ENCODE measurements at regions not wholly inside any gene's neighbourhood (a gene's known extent, or its start where the extent isn't known, plus 50 kb on each side); places are given as distances from the start of the nearest gene placed in this dataset.

- DNase-seq (ENCODE audit: low read depth), result no peak
Observed at GRCh38 chr2:129751409-129751808, 228.1 kb upstream of the RAB6C start.

DNA sequence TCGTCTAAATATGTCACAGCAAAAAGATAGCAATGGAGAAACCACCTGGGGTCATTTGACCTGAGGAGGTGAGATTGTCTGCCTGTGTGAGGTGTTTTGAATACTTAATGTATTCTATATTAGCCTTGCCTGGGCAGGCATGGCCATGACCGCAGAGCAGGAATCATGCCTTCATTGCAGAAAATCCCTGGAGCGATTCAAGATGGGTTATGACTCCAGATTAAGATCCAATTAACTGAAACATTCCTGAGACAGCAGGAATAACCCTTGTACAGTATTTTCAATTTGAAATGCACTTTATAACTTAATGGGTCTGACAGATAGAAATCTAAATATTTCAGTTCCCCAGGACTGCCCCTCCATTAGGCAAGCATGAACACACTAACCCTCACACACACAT, 227.3 kb upstream of the RAB6C start:
- no peak for DNase-seq (ENCODE audit: low read depth)

GRCh38 chr2:129752686-129753085, 226.8 kb upstream of the RAB6C start:
- DNase-seq (ENCODE audit: low read depth), result no peak

DNA sequence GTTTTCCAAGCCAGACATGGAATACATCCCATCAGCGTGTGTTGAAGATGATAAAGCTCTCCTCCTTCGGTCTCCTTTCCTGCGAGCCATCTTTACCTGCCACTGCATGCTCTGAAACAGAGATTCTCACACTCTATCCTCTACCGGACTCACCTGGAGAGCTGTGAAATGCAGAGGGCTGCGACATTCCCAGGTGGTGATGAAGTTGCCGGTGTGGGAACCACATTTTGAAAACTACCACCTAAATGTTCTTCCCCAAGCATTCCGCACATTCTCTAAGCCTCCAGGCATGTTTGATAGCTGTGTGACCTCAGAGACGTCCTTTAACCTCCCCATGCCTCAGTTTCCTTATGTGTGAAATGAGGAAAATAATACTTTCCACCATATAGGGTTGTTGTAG, 226.2 kb upstream of the RAB6C start:
- DNase-seq (ENCODE audit: low read depth), result no peak

DNA sequence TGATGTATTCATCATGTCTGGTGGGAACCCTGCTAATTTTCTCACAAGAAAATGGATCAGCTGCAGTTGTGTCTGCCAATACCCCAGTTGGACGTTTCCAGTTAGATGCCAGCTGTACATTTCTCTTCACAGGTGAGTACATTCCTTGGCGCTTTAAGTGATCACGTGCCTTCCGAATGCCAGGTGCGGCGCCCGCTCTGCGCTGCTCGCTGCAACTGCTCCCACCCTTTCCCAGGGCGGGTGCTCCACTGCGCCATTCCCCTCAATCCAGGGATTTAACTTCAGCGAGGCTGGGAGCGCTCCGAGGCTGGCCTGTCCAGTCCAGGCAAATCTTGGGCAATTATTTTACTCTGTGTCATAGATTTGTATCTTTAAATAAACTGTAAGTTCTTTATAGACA, 225.0 kb upstream of the RAB6C start:
- DNase-seq (ENCODE audit: low read depth), result no peak

DNA sequence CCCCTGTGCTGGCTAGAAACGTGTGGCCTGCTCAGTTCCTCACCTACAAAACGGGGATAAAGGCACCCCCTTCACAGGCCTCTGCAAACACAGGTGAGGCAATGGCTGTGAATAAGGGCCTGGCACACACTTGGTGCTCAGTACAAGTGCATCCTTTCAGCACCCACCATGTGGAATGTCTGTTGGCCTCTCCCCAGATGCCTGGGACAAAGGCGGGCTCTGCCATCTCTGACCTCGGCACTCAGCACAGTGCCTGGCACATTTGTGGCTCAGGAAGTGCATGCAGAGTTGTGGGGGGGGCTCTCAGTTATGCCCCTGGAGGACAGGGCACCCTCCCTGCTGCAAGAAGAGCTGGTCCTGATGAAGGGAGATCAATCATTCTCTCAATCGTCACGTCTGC, 224.6 kb upstream of the RAB6C start:
- DNase-seq (ENCODE audit: low read depth), result no peak

DNA sequence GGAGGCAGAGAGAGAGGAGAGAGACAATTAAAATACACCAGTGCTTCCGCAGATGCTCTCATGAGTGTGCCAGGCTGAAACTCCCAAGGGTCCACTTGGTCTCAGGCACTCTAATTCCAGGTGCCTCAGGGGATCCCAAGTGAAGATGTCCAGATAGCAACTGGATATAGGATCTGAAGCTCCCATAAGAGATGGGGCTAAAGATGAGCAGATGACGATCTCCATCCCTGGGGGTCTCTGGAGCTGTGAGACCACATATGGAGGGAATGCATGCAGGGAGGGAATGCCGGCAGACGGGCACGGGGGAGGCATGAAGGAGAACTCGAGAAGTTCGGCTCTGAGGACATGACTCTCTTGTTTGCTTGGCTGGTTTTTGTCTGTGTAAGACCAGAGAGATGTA, 223.7 kb upstream of the RAB6C start:
- no peak for DNase-seq (ENCODE audit: low read depth)

DNA sequence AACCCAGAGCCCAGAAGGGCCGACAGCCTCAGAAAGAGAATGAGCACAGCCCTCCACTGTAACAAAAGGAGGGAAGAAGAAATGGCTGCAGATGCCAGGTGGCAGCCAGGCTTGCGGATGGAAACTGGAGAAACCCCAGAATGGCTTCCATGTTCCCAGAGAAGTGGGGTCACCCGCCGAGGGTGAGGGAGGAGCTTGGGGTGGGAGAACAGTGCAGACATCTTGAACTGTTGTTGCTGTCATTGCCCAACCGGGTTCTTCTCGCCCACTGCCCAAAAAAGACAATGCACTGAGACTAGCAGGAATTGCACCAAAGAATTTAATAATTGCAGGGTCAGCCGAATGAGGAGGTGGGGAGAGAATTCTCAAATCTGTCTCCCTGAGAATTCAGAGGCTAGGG, 223.2 kb upstream of the RAB6C start:
- DNase-seq (ENCODE audit: low read depth), result no peak

GRCh38 chr2:129757366-129757914, 222.0 kb upstream of the RAB6C start:
- no peak for DNase-seq (ENCODE audit: low read depth)

DNA sequence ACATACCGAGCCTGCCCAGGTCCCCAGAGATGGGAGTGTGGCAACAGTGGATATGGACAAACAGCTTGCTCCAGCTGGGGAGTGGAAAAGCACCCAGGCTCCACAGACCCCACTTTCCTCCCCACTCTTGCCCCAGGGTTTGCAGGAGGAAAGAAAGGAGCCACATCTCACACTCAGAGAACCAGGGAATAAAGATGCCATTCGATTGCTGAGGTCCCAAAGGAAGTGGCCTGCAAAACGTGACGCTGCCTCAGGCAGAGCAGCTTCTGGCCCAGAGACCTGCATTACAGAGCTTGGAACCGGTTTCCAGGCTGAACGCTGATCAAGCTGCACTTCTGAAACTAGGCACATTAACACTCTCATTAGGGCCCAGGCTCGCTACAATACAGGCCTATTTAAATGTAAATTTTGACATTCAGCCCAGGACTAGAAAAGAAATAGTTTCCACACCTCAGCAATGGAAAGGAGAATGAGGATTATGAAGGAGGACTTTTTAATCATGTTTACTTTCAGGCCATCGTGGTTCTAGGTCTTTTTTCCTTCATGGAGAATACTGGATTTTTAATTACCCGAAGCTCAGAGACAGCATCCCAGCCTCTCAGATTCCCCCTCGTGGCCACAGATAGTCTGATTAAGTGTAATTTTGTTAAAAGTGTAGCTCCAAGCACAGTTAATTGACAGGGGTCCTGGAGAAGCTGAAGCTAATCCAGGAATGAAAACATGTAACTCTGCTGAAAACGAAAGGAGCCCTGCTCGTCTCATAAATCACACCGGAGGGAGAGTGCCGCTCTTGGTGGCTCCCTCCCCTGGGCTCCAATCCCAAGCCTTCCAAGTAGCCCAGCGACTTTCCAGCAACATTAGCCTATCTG, 221.3 kb upstream of the RAB6C start:
- no peak for DNase-seq (ENCODE audit: low read depth)

- DNase-seq (ENCODE audit: low read depth), result no peak
Observed at GRCh38 chr2:129758784-129759471, 220.5 kb upstream of the RAB6C start.

DNA sequence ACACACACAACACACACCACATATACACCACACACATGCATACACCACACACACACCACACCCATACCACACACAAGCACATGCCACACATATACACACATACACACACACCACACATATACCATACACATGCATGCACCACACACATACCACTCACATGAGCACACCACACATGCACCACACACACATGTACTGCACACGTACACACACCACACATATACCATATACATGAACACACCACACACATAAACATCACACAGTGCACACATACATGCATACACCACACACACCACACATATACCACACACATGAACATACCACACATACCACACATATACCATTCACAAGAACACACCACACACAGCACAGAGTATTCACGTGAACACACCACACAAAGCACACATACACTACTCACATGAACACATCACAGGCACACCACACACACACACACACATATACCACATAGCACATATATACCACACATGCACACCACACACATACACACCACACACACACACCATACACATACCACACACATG, 219.9 kb upstream of the RAB6C start:
- no peak for DNase-seq (ENCODE audit: low read depth)

DNA sequence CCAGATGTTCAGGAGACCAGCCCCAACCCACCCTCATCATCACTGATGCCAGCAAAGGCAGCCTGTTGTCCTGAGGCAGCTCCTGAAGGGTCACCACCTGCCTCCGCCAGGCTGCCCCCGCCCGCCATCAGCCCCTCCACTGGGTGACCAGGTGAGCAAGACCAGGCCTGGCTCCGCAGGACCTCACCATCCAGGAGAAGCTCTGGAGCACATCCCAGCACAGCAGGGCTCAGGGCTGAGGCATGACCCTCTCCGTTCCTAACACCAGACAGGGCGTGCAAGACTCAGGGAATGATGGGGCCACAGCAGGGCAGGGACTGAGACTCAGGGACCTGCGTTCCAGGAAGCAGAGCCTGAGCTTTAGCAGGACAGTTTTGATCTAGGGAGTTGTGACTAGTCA, 218.8 kb upstream of the RAB6C start:
- DNase-seq (ENCODE audit: low read depth), result no peak

DNA sequence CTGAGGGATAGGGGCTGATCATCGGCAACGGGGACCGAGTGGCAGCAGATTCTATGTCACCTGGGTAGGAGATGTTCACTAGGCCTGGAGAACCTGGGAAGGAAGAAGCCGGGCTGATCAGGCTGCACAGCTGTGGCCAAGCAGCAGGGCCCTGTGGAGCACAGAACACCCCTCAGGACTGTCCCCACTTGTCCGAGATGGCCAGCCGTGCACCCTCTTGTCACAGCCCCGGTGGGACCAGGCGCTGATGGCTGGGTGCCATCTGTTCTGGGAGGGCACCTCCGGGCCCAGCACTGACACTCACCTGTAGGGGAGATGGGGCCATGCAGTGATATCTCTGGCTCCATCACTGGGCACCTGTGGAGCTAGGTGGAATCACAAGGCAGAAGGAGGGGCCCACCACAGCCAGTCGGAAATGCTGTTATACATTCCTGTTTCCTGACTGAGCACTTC, 217.9 kb upstream of the RAB6C start:
- no peak for DNase-seq (ENCODE audit: low read depth)

GRCh38 chr2:129762386-129763189, 216.9 kb upstream of the RAB6C start:
- DNase-seq (ENCODE audit: low read depth), result no peak

DNA sequence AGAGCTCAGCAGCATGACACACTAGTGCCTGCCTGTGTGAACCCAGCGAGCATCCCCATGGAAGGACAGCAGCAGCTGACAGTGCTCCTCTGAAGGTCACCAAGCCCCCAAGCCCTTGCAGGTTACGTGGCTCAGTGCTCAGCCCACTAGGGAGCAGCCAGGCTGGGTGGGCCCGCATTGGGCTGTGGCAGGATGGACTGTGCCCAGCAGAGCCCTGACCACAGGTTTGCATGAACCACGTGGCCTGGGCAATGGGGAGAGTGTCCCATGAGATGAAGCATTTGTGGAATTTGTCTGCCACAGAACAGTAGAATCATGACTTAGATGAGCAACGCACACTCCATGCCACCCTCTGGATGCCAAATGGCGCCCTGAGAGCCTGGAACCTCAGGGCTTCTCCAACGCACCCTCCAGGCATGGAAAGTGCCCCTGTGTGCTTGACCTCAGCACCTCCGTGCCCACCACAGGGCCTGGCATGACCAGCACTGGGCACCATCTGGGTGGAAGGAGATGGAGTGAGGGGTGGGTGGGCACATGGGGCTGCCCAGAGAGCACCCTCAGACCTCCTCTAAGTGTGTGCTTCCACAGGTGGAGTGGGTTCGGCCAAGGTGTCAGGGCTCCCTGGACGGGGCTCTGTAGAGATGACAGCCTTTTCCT, 216.1 kb upstream of the RAB6C start:
- DNase-seq (ENCODE audit: low read depth), result no peak

DNA sequence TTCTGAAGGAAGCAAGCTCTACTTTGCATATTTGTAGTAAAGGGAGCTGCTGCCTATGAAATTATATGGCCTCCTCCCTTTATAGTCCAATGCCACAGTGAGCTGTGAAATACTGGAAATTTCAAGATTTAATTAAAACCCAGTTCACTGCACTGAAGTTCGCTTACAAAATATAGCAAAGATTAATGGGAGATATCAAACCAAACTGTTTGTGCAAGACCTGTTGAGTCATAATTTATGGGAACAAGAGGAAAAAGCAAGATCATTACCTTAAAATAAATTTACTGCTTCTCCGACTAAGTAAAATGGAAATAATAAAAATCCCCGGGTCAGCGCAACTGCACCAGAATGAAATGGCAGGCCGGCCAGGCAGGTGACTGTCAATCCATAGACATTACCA, 215.5 kb upstream of the RAB6C start:
- no peak for DNase-seq (ENCODE audit: low read depth)

DNA sequence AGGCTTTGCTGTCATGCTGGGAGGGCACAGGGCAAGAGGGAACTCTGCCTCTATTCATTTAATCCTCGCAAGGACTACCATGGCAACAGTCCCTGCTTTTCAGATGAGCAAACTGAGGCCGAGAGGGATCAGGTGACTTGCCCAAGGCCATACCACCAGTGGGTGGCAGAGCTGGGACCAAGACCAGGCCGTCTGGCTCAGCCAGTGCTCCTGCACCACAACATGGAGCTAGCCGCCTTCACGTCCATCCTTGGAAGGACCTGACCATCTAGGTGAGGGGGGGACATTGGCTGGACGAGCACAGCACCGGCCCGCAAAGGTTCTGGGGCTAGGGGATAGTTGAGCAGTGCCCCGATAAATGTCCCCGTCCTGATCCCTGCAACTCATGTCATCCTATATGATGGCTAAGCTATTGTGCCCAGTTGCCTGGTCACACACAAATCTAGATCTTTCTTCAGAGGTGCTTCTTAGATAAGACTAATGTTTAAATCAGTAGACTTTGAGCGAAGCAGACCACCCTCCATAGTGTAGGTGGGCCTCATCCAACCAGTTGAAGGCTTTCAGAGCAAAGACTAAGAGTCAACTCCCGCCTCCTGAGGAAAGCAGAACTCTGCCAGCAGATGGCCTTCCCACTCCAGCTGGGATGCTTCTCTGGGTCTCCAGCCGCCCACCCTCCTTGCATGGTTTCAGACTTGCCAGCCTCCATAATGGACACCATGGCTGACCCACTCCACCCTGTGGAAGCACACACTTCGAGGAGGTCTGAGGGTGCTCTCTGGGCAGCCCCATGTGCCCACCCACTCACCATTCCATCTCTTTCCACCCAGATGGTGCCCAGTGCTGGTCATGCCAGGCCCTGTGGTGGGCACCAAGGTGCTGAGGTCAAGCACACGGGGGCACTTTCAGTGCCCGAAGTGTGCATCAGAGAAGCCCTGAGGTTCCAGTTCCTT, 214.8 kb upstream of the RAB6C start:
- DNase-seq (ENCODE audit: low read depth), result no peak

DNA sequence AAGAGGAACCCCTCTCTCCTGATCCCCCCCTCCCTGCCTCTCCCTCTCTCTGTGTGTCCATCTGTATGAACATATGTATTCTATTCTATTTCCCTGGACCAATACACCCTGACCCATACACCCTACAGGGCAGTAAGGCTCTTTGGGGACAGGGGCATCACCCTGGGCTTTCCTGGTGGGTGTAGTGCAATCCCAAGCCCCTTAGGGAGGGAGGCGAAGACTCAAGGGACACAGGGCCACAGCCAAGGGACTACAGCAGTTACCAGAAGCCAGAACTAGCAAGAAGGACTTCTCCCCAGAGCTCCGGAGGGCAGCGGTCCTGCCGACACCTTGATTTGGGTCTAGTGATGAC, 214.2 kb upstream of the RAB6C start:
- DNase-seq (ENCODE audit: low read depth), result no peak

GRCh38 chr2:129765678-129766351, 213.7 kb upstream of the RAB6C start:
- DNase-seq (ENCODE audit: low read depth), result no peak
